SK-N-SH (cell line): ENCODE measurements at regions not wholly inside any gene's neighbourhood (a gene's known extent, or its start where the extent isn't known, plus 50 kb on each side); places are given as distances from the start of the nearest gene placed in this dataset.

Source experiments
- CTCF ChIA-PET: fragments of 300-600, 350-600 bp; formaldehyde crosslinking; extraction: SDS; loops from one replicate; lab custom pipeline; 2021; lab: Yijun Ruan, JAX
- POLR2A ChIA-PET: fragments of 350-600 bp; sonication (Branson Sonifier 250); formaldehyde crosslinking; extraction: SDS; loops from one replicate; lab custom pipeline; 2020; ENCODE audit warnings: antibody characterized with exemption, inconsistent platforms; lab: Yijun Ruan, JAX
- DNase-seq: peaks from one replicate; pipeline ENCODE4 v3.0.0; 2012
- H2AFZ ChIP-seq: fragments of 200-600 bp; sonication (generic); 2 replicates; pipeline ENCODE4 v1.8.1; 2016; ENCODE audit warnings: antibody characterized with exemption, mild to moderate bottlenecking, low read depth
- H3F3A ChIP-seq: fragments of 200-600 bp; sonication (generic); replicated peaks from 2 replicates; pipeline ENCODE3; 2016; ENCODE audit warnings: antibody characterized with exemption, mild to moderate bottlenecking; ENCODE audit not compliant: insufficient read depth
- H3K27ac ChIP-seq, 2 experiments: fragments of 200-500 bp in 1 of 2; fragments of 200-600 bp in 1 of 2; sonication (Bioruptor generic) in 1 of 2; sonication (generic), shearing (Covaris generic) in 1 of 2; 2 replicates each; pipeline versions ENCODE4 v1.5.1 to v1.6.1; 2014 to 2016; ENCODE audit warnings: low read depth in 2 of 2, inconsistent platforms in 1 of 2, low read length in 1 of 2, mild to moderate bottlenecking in 1 of 2, mixed read lengths in 1 of 2
- H3K27me3 ChIP-seq: fragments of 200-600 bp; sonication (generic), shearing (Covaris generic); 2 replicates; pipeline ENCODE4 v1.6.1; 2016; ENCODE audit warnings: mixed run types; ENCODE audit not compliant: insufficient read depth
- H3K36me3 ChIP-seq, 2 experiments: fragments of 200-500 bp in 1 of 2; fragments of 200-600 bp in 1 of 2; sonication (Bioruptor generic) in 1 of 2; sonication (generic) in 1 of 2; replicated peaks in 1 of 2; 2 replicates each; pipeline versions ENCODE3 to v1.5.1; 2014 to 2016; ENCODE audit warnings: low read length in 1 of 2, mild to moderate bottlenecking in 1 of 2; ENCODE audit not compliant: insufficient read depth in 2 of 2, control insufficient read depth in 1 of 2
- H3K4me1 ChIP-seq, 2 experiments: fragments of 200-500 bp in 1 of 2; fragments of 200-600 bp in 1 of 2; sonication (Bioruptor generic) in 1 of 2; sonication (generic), shearing (Covaris generic) in 1 of 2; 2 replicates each; pipeline versions ENCODE4 v1.5.1 to v1.6.1; 2014 to 2016; ENCODE audit warnings: low read depth in 1 of 2, low read length in 1 of 2, mixed run types in 1 of 2; ENCODE audit not compliant: insufficient read depth in 2 of 2, control insufficient read depth in 1 of 2
- H3K4me2 ChIP-seq: fragments of 200-600 bp; sonication (generic), shearing (Covaris generic); 2 replicates; pipeline ENCODE4 v1.6.1; 2017; ENCODE audit warnings: mixed run types
- H3K4me3 ChIP-seq, 2 experiments: fragments of 200-500 bp in 1 of 2; fragments of 200-600 bp in 1 of 2; sonication (Bioruptor generic) in 1 of 2; sonication (generic), shearing (Covaris generic) in 1 of 2; 2 replicates each; pipeline versions ENCODE4 v1.5.1 to v1.8.1; 2014 to 2016; ENCODE audit warnings: low read depth in 2 of 2, inconsistent platforms in 1 of 2, low read length in 1 of 2, mild to moderate bottlenecking in 1 of 2, mixed read lengths in 1 of 2, moderate library complexity in 1 of 2
- H3K79me2 ChIP-seq: fragments of 200-600 bp; sonication (generic); 2 replicates; pipeline ENCODE4 v1.8.1; 2017; ENCODE audit warnings: mild to moderate bottlenecking; ENCODE audit not compliant: insufficient read depth
- H3K9ac ChIP-seq: fragments of 200-600 bp; sonication (generic); 2 replicates; pipeline ENCODE4 v1.6.1; 2017; ENCODE audit warnings: mixed run types
- H3K9me2 ChIP-seq: fragments of 200-600 bp; sonication (generic); 2 replicates; pipeline ENCODE4 v1.6.1; 2017; ENCODE audit warnings: mixed run types
- H3K9me3 ChIP-seq: fragments of 200-600 bp; sonication (generic); 2 replicates; pipeline ENCODE4 v1.6.1; 2017; ENCODE audit warnings: mixed run types, mild to moderate bottlenecking, moderate library complexity
- H4K20me1 ChIP-seq: fragments of 200-600 bp; sonication (generic); 2 replicates; pipeline ENCODE4 v1.6.1; 2017; ENCODE audit warnings: mild to moderate bottlenecking, mixed run types; ENCODE audit not compliant: insufficient read depth
- CHD2 ChIP-seq: fragments of 150-350 bp; IDR thresholded peaks from 2 replicates; pipeline ENCODE4 v1.6.1; 2018; ENCODE audit warnings: low read length; ENCODE audit not compliant: partially characterized antibody
- ELF1 ChIP-seq: IDR thresholded peaks from 2 replicates; pipeline ENCODE4 v1.4.0; 2012
- EZH2phosphoT487 ChIP-seq: fragments of 200-600 bp; sonication (generic); IDR thresholded peaks from 2 replicates; pipeline ENCODE4 v1.6.1; 2017; ENCODE audit warnings: low read depth, mixed run types, mild to moderate bottlenecking, antibody characterized with exemption, moderate library complexity, borderline replicate concordance
- GATA2 ChIP-seq: sonication (generic); formaldehyde crosslinking; IDR thresholded peaks from 2 replicates; pipeline ENCODE4 v1.5.0; 2020; ENCODE audit warnings: mild to moderate bottlenecking, missing genetic modification reagents
- NRF1 ChIP-seq: IDR thresholded peaks from 2 replicates; pipeline ENCODE4 v1.6.1; 2012; ENCODE audit warnings: low read depth, mild to moderate bottlenecking, low read length
- RAD21 ChIP-seq: IDR thresholded peaks from 2 replicates; pipeline ENCODE4 v1.6.1; 2012; ENCODE audit warnings: mild to moderate bottlenecking, low read length
- TAF1 ChIP-seq: IDR thresholded peaks from 2 replicates; pipeline ENCODE4 v1.6.1; 2012; ENCODE audit warnings: low read depth, mild to moderate bottlenecking, low read length, moderate library complexity, borderline replicate concordance
- WGBS: methylation state at CpG from one replicate; pipeline ENCODE4 v1.1.6; 2017; ENCODE audit warnings: low lambda C conversion rate; 5-methylcytosine and 5-hydroxymethylcytosine counted together
- TF ChIP-seq, protein P1 (sequence below): IDR thresholded peaks from 2 replicates; pipeline ENCODE4 v1.4.0; 2012; ENCODE audit warnings: low read depth, borderline replicate concordance
- TF ChIP-seq, protein P2 (sequence below): IDR thresholded peaks from 2 replicates; pipeline ENCODE4 v1.6.1; 2012; ENCODE audit warnings: mild to moderate bottlenecking, low read depth, low read length, moderate library complexity
- TF ChIP-seq, protein P3 (sequence below): IDR thresholded peaks from 2 replicates; pipeline ENCODE4 v1.4.0; 2012; ENCODE audit warnings: low read depth, borderline replicate concordance

DNA sequence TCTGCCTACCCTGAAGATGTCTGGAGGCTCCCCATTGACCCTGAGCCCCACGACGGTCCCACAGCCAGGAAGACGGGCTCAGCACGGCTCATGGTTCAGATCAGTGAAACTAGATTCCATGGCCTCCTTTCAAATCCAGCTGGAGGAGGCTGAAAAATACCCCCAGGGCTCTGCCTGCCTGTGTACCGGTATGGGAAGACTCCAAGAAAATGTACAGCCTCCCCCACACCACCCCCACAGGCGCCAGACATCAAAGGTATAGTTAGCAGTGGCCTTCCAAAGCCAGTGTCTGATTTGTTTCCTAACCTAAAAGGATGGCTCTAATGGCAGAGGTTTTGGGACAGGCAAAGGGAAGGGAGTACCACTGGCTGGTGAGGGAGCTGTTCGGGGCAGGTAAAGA, 86.2 kb upstream of the SNAP25 start:
- no peak overlapping the region for H3K9ac ChIP-seq
- POLR2A ChIA-PET = interaction anchor here (0.8 to 1.0 kb wide), 2 partner anchors 86 to 98 kb away, joined by 3 read pairs; partner anchors contain the start of genes ANKEF1 and SNAP25
- peak overlapping the region in 1 of 2 experiments; percentile 72; a peak in 1 of 4 replicates for H3K27ac ChIP-seq
- no peaks in the 10 kb centered on the region for H3K36me3 ChIP-seq
- no peaks in the 10 kb centered on the region for H3K9me3 ChIP-seq
- DNase-seq = no peak
- H3K27me3 ChIP-seq = no peaks in the 10 kb centered on the region
- TF ChIP-seq CHD2 = no peak
- TF ChIP-seq RAD21 = no peak
- TF ChIP-seq ELF1 = no peak
- TF ChIP-seq TAF1 = no peak
- TF ChIP-seq, protein P1, sequence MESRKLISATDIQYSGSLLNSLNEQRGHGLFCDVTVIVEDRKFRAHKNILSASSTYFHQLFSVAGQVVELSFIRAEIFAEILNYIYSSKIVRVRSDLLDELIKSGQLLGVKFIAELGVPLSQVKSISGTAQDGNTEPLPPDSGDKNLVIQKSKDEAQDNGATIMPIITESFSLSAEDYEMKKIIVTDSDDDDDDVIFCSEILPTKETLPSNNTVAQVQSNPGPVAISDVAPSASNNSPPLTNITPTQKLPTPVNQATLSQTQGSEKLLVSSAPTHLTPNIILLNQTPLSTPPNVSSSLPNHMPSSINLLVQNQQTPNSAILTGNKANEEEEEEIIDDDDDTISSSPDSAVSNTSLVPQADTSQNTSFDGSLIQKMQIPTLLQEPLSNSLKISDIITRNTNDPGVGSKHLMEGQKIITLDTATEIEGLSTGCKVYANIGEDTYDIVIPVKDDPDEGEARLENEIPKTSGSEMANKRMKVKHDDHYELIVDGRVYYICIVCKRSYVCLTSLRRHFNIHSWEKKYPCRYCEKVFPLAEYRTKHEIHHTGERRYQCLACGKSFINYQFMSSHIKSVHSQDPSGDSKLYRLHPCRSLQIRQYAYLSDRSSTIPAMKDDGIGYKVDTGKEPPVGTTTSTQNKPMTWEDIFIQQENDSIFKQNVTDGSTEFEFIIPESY = no peak
- TF ChIP-seq, protein P2, sequence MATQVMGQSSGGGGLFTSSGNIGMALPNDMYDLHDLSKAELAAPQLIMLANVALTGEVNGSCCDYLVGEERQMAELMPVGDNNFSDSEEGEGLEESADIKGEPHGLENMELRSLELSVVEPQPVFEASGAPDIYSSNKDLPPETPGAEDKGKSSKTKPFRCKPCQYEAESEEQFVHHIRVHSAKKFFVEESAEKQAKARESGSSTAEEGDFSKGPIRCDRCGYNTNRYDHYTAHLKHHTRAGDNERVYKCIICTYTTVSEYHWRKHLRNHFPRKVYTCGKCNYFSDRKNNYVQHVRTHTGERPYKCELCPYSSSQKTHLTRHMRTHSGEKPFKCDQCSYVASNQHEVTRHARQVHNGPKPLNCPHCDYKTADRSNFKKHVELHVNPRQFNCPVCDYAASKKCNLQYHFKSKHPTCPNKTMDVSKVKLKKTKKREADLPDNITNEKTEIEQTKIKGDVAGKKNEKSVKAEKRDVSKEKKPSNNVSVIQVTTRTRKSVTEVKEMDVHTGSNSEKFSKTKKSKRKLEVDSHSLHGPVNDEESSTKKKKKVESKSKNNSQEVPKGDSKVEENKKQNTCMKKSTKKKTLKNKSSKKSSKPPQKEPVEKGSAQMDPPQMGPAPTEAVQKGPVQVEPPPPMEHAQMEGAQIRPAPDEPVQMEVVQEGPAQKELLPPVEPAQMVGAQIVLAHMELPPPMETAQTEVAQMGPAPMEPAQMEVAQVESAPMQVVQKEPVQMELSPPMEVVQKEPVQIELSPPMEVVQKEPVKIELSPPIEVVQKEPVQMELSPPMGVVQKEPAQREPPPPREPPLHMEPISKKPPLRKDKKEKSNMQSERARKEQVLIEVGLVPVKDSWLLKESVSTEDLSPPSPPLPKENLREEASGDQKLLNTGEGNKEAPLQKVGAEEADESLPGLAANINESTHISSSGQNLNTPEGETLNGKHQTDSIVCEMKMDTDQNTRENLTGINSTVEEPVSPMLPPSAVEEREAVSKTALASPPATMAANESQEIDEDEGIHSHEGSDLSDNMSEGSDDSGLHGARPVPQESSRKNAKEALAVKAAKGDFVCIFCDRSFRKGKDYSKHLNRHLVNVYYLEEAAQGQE = no peak
- TF ChIP-seq GATA2 (CRISPR knock-in tag) = no peak
- no peak for TF ChIP-seq NRF1
- no peak for TF ChIP-seq EZH2phosphoT487
- TF ChIP-seq, protein P3, sequence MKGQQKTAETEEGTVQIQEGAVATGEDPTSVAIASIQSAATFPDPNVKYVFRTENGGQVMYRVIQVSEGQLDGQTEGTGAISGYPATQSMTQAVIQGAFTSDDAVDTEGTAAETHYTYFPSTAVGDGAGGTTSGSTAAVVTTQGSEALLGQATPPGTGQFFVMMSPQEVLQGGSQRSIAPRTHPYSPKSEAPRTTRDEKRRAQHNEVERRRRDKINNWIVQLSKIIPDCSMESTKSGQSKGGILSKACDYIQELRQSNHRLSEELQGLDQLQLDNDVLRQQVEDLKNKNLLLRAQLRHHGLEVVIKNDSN = no peak
- TF ChIP-seq, all 33 proteins: peak for 0
- no peaks in the 10 kb centered on the region for H3F3A ChIP-seq
- H3K4me3 ChIP-seq = no peak overlapping the region
- no peaks in the 10 kb centered on the region for H4K20me1 ChIP-seq
- 75% methylated on average over 7 of the region's 7 CpGs for WGBS
- H3K4me1 ChIP-seq = peaks cover 4 to 31% of the 10 kb centered on the region in 2 experiments; a peak in 2 of 4 replicates
- no peaks in the 10 kb centered on the region for H3K9me2 ChIP-seq
- no peak overlapping the region for H2AFZ ChIP-seq
- H3K4me2 ChIP-seq = no peak overlapping the region
- H3K79me2 ChIP-seq = no peaks in the 10 kb centered on the region
- CTCF ChIA-PET = interaction anchor here (1.0 to 2.1 kb wide), 4 partner anchors 9 to 151 kb away, joined by 3 to 8 read pairs (median 4); no protein-coding TSS in a partner anchor
